Nephron (organoid): ENCODE measurements at regions not wholly inside any gene's neighbourhood (a gene's known extent, or its start where the extent isn't known, plus 50 kb on each side); places are given as distances from the start of the nearest gene placed in this dataset.

Experiments used
- H3K27ac Mint-ChIP-seq, 3 experiments: 2 replicates each; pipeline ENCODE4 v1.8.0; 2020; ENCODE audit warnings: mixed read lengths in 3 of 3, mild to moderate bottlenecking in 2 of 3, moderate library complexity in 1 of 3
- H3K27me3 Mint-ChIP-seq: 2 replicates; pipeline ENCODE4 v1.8.0; 2021; ENCODE audit warnings: low read depth, mild to moderate bottlenecking, moderate library complexity, mixed read lengths
- H3K36me3 Mint-ChIP-seq: 2 replicates; pipeline ENCODE4 v1.8.0; 2020; ENCODE audit warnings: low read depth, mixed read lengths
- H3K4me1 Mint-ChIP-seq: 2 replicates; pipeline ENCODE4 v1.8.0; 2020; ENCODE audit warnings: mixed read lengths
- H3K4me3 Mint-ChIP-seq, 3 experiments: 2 replicates each; pipeline ENCODE4 v1.8.0; 2020; ENCODE audit warnings: mild to moderate bottlenecking in 3 of 3, mixed read lengths in 3 of 3, moderate library complexity in 2 of 3
- H3K9me3 Mint-ChIP-seq: 2 replicates; pipeline ENCODE4 v1.8.0; 2020; ENCODE audit warnings: mixed read lengths
- TF ChIP-seq, protein P1 (sequence below), 3 experiments: fragments of 200-600 bp; sonication (generic); IDR thresholded peaks; one replicate each; pipeline ENCODE4 v1.5.0; 2021; ENCODE audit warnings: antibody characterized with exemption in 3 of 3; ENCODE audit not compliant: unreplicated experiment in 3 of 3

DNA sequence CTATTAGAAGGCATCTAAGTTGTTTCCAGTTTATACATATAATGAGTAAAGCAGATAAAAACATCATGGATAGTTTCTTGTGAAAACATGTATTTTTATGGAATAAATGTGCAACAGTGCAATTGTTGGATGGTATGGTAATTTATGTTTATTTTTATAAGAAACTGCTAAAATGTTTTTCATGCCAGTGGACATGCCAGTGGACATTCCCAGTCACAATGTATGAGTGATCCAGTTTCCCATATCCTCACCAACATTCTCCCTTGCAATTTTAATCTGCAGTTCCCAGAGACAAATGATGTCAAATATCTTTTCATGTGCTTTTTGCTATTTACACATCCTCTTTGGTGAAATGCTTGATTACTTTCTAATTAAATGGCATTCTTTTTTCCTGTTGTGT, 818.6 kb downstream of the SUCLG1 start:
- H3K27me3 Mint-ChIP-seq: no peaks in the 10 kb centered on the region
- no peak overlapping the region for H3K27ac Mint-ChIP-seq
- TF ChIP-seq, protein P1, sequence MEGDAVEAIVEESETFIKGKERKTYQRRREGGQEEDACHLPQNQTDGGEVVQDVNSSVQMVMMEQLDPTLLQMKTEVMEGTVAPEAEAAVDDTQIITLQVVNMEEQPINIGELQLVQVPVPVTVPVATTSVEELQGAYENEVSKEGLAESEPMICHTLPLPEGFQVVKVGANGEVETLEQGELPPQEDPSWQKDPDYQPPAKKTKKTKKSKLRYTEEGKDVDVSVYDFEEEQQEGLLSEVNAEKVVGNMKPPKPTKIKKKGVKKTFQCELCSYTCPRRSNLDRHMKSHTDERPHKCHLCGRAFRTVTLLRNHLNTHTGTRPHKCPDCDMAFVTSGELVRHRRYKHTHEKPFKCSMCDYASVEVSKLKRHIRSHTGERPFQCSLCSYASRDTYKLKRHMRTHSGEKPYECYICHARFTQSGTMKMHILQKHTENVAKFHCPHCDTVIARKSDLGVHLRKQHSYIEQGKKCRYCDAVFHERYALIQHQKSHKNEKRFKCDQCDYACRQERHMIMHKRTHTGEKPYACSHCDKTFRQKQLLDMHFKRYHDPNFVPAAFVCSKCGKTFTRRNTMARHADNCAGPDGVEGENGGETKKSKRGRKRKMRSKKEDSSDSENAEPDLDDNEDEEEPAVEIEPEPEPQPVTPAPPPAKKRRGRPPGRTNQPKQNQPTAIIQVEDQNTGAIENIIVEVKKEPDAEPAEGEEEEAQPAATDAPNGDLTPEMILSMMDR (IDR thresholded peaks at IDR 0.05; ENCODE audit: unreplicated experiment in 3 of 3): no peak
- H3K9me3 Mint-ChIP-seq: no peaks in the 10 kb centered on the region
- no peaks in the 10 kb centered on the region for H3K4me1 Mint-ChIP-seq
- H3K36me3 Mint-ChIP-seq: no peaks in the 10 kb centered on the region
- H3K4me3 Mint-ChIP-seq: no peak overlapping the region

DNA sequence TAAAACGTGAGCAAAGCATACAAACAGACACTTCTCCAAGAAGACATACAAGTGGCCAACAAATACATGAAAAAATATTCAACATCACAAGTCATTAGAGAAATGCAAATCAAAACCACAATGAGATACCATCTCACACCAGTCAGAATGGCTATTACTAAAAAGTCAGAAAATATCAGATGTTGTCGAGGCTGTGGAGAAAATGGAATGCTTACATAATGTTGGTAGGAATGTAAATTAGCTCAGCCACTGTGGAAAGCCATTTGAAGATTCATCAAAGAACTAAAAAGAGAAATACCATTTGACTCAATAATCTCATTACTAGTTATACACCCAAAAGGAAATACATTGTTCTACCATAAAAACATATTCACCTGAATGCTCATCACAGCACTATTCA, 825.7 kb downstream of the SUCLG1 start:
- H3K36me3 Mint-ChIP-seq: no peaks in the 10 kb centered on the region
- H3K4me1 Mint-ChIP-seq: no peaks in the 10 kb centered on the region
- TF ChIP-seq, protein P1 (IDR thresholded peaks at IDR 0.05; ENCODE audit: unreplicated experiment in 3 of 3): no peak
- peaks cover 2% of the 10 kb centered on the region for H3K9me3 Mint-ChIP-seq
- no peak overlapping the region for H3K4me3 Mint-ChIP-seq
- no peak overlapping the region for H3K27ac Mint-ChIP-seq
- no peaks in the 10 kb centered on the region for H3K27me3 Mint-ChIP-seq

DNA sequence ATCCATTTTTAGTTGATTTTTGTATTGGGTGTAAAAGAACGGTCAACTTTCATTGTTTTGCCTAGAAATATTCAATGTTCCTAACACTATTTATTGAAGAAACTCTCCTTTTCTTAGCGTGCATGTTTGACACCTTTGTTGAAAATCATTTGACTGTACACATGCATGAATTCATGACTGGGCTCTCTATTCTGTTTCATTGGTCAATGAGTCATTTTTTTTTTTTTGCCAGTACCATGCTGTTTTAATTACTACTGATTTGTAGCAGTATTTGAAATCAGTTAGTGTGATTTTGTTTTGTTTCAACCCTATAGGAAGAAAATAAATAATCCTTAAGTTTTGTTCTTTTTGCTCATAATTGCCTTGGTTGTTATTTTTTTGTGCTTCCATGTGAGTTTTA, 828.7 kb downstream of the SUCLG1 start:
- H3K27ac Mint-ChIP-seq: no peak overlapping the region
- TF ChIP-seq, protein P1 (IDR thresholded peaks at IDR 0.05; ENCODE audit: unreplicated experiment in 3 of 3): no peak
- no peaks in the 10 kb centered on the region for H3K27me3 Mint-ChIP-seq
- no peaks in the 10 kb centered on the region for H3K4me1 Mint-ChIP-seq
- peaks cover 2% of the 10 kb centered on the region for H3K9me3 Mint-ChIP-seq
- H3K36me3 Mint-ChIP-seq: no peaks in the 10 kb centered on the region
- no peak overlapping the region for H3K4me3 Mint-ChIP-seq

DNA sequence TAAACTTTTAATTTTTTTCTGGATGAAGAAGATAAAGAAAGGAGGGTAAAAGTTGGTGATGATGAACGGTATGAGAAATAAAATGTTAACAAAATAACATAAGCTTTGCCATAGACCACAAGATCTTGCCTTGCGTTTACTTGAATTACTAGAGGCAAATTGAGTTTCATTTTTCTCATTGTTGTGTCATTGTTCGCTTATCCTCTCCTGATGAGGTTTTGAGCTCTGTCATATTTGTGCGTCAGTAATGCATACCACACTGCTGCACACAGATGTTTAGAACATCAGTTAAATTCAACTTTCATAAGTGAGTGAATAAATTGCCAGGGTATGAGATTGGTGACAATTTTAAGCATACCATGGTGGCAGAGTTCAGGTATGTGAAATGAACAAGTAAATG, 843.6 kb downstream of the SUCLG1 start:
- Mint-ChIP-seq H3K27ac (no peak overlapping the region), H3K36me3 (no peaks in the 10 kb centered on the region), H3K4me1 (no peaks in the 10 kb centered on the region), H3K9me3 (peaks cover 9% of the 10 kb centered on the region), H3K4me3 (no peak overlapping the region), H3K27me3 (no peaks in the 10 kb centered on the region)
- TF ChIP-seq, protein P1 (IDR thresholded peaks at IDR 0.05; ENCODE audit: unreplicated experiment in 3 of 3): no peak

DNA sequence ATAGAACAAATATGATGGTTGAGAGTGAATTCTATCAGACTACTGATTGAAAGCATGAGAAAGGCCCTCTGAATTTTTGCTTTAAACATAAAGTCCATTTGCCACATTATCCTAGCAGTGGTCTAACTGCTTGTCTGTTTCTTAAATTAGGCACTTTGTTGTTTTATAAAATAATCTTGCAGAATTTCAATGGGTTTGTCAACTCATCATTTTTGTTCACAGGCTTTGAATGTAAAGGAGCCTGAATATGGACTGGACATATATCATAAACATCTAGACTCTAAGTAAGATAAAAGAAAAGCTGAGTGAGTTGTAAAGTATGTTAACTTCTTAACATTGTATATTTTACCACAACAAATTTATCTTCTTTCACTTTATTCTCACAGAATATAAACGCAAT, 845.9 kb downstream of the SUCLG1 start:
- H3K4me1 Mint-ChIP-seq: no peaks in the 10 kb centered on the region
- TF ChIP-seq, protein P1 (IDR thresholded peaks at IDR 0.05; ENCODE audit: unreplicated experiment in 3 of 3): no peak
- peaks cover 13% of the 10 kb centered on the region for H3K9me3 Mint-ChIP-seq
- H3K27me3 Mint-ChIP-seq: no peaks in the 10 kb centered on the region
- H3K36me3 Mint-ChIP-seq: no peaks in the 10 kb centered on the region
- no peak overlapping the region for H3K27ac Mint-ChIP-seq
- H3K4me3 Mint-ChIP-seq: no peak overlapping the region

DNA sequence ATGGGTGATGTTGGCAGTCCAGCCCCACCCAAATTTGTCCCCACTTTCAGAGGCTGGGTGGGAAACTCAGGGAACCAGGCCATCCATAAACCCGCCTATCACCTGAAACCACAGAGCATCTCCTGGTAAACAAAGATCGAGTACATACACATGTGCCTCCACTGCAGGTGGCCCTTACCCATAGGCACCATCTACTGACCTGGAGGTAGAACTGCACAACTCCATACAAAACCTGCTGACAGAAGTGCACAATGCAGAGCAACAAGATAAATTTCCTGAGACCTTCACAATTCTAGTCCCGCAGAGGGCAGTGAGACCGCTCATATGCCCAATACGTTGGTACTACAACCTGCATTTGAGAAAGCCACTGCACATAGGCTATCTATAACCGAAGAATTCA, 856.3 kb downstream of the SUCLG1 start:
- Mint-ChIP-seq H3K36me3 (no peaks in the 10 kb centered on the region), H3K4me3 (no peak overlapping the region), H3K9me3 (peaks cover 27% of the 10 kb centered on the region), H3K27me3 (no peaks in the 10 kb centered on the region), H3K27ac (no peak overlapping the region), H3K4me1 (no peaks in the 10 kb centered on the region)
- TF ChIP-seq, protein P1 (IDR thresholded peaks at IDR 0.05; ENCODE audit: unreplicated experiment in 3 of 3): no peak
